AG04450 (cell line): ENCODE measurements at regions not wholly inside any gene's neighbourhood (a gene's known extent, or its start where the extent isn't known, plus 50 kb on each side); places are given as distances from the start of the nearest gene placed in this dataset.
A peak's percentile ranks its signal among the peaks of the same experiment; 100 is the strongest.

ENCODE experiments used
- CTCF ChIA-PET: fragments of 300-600, 350-600 bp; formaldehyde crosslinking; extraction: SDS; loops from one replicate; lab custom pipeline; 2022; ENCODE audit warnings: antibody characterized with exemption, inconsistent platforms; lab: Charles Lee
- POLR2A ChIA-PET: fragments of 350-600 bp; formaldehyde crosslinking; extraction: SDS; loops from one replicate; lab custom pipeline; 2021; ENCODE audit warnings: antibody characterized with exemption, inconsistent platforms; lab: Yijun Ruan, JAX
- DNase-seq: peaks from one replicate; pipeline ENCODE4 v3.0.0-alpha.2; 2011; ENCODE audit warnings: low read depth, low spot score
- H3K27ac ChIP-seq: one replicate; pipeline ENCODE4 v1.5.1; 2012; ENCODE audit warnings: low read depth, low read length, control low read depth
- H3K27me3 ChIP-seq: one replicate; pipeline ENCODE4 v1.6.0; 2012; ENCODE audit warnings: low read length; ENCODE audit not compliant: control insufficient read depth, insufficient read depth
- H3K4me3 ChIP-seq: 2 replicates; pipeline ENCODE4 v1.5.1; 2011; ENCODE audit warnings: mild to moderate bottlenecking, low read depth, low read length, control low read depth
- H3K9me3 ChIP-seq: 2 replicates; pipeline ENCODE4 v1.5.1; 2012; ENCODE audit warnings: low read length; ENCODE audit not compliant: control insufficient read depth, insufficient read depth
- TF ChIP-seq, protein P1 (sequence below): IDR thresholded peaks from 2 replicates; pipeline ENCODE4 v1.5.1; 2011; ENCODE audit warnings: low read depth, low read length, control low read depth, inconsistent platforms

DNA sequence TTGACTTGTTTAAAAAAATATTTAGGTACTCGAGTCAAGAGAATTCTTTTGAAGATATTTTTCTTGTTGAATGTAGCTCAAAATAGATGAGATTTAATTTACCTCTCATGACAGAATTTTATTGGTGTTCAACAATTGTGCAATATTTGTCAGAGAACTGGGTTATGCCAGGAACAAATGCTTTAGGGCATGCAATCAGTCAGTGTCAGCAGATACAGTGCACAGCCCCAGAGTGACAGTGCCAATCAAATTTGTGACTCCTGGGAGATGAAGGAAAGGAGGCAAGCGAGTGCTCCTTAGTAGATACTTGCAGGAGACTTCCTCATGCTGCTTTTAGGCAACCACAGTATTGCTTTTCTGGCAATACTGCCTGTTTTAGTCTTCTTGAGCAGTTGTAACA lies 81.2 kb upstream of the DSEL start:
- TF ChIP-seq, protein P1, sequence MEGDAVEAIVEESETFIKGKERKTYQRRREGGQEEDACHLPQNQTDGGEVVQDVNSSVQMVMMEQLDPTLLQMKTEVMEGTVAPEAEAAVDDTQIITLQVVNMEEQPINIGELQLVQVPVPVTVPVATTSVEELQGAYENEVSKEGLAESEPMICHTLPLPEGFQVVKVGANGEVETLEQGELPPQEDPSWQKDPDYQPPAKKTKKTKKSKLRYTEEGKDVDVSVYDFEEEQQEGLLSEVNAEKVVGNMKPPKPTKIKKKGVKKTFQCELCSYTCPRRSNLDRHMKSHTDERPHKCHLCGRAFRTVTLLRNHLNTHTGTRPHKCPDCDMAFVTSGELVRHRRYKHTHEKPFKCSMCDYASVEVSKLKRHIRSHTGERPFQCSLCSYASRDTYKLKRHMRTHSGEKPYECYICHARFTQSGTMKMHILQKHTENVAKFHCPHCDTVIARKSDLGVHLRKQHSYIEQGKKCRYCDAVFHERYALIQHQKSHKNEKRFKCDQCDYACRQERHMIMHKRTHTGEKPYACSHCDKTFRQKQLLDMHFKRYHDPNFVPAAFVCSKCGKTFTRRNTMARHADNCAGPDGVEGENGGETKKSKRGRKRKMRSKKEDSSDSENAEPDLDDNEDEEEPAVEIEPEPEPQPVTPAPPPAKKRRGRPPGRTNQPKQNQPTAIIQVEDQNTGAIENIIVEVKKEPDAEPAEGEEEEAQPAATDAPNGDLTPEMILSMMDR: no peak
- Histone ChIP-seq H3K27me3 (no peaks in the 10 kb centered on the region), H3K4me3 (no peak overlapping the region), H3K9me3 (no peaks in the 10 kb centered on the region; the same call in 1 of the 2 replicates), H3K27ac (no peak overlapping the region)
- POLR2A ChIA-PET: no interaction called here
- CTCF ChIA-PET: no interaction called here
- no peak for DNase-seq

DNA sequence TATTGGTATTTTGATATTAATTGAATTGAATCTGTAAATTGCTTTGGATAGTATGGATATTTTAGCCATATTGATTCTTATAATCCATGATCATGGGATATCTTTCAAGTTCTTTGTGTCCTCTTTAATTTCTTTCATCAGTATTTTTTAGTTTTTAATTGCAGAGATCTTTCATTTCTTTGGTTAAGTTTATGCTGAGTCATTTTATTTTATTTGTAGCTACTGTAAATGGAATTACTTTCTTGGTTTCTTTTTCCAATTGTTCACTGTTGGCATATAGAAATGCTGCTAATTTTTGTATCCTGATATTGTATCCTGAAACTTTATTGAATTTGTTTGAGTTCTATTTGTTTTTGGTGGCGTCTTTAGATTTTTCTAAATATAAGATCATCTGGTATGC lies 79.5 kb upstream of the DSEL start:
- POLR2A ChIA-PET: no interaction called here
- no peak overlapping the region for H3K27ac ChIP-seq
- no peak for DNase-seq
- TF ChIP-seq, protein P1: no peak
- H3K4me3 ChIP-seq: no peak overlapping the region
- CTCF ChIA-PET: no interaction called here
- no peaks in the 10 kb centered on the region for H3K27me3 ChIP-seq
- H3K9me3 ChIP-seq: no peaks in the 10 kb centered on the region

DNA sequence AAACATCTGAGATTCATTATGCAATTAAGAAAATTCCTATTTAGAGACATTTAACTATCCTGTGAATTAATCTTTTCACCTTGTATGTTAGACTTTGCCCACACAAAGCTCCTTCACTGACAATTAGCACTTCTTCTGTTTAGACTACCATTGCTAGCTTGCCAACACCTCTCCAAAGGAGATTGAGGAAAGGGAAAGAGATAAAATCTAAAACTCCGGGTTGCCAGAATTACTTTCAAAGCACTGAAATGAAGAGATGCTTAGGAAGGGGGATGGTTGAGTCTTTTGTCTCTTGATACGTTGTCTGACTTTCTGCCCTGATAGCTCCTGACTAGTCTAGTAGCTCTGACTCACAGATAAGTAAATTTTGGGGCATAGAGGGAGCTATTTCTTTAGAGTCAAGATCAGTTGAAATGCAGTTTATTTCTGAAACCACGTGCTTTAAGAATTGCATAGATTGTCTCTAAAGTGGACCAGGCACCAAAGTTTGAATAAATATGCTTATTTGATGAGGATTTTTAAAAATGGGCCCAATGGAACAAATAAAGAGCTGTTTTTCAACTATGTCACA lies 74.1 kb upstream of the DSEL start:
- Histone ChIP-seq H3K27ac (no peak overlapping the region), H3K9me3 (no peaks in the 10 kb centered on the region), H3K4me3 (no peak overlapping the region), H3K27me3 (no peaks in the 10 kb centered on the region)
- TF ChIP-seq, protein P1: 0 out of 2 replicates have a peak, but pooled peaks have one; percentile 19
- DNase-seq: no peak
- ChIA-PET POLR2A (no interaction called here), CTCF (interaction anchor here (0.6 to 1.5 kb wide), 4 partner anchors 9 to 1030 kb away, joined by 3 read pairs; no protein-coding TSS in a partner anchor)

DNA sequence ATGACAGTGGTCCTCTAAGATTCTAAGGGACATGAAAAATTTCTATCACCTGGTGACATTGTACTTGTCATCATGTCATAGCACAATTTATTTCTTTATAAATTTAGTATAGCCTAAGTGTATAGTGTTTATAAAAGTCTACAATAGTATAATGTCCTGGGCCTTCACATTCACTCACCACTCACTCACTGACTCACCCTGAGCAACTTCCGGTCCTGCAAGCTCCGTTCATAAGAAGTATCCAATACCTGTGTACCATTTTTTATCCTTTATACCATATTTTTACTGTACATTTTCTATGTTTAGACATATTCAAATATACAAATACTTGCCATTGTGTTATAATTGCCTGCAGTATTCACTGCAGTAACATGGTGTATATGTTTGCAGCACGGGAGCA lies 72.8 kb upstream of the DSEL start:
- H3K27me3 ChIP-seq: no peaks in the 10 kb centered on the region
- POLR2A ChIA-PET: no interaction called here
- no peaks in the 10 kb centered on the region for H3K9me3 ChIP-seq
- H3K4me3 ChIP-seq: no peak overlapping the region
- CTCF ChIA-PET: interaction anchor here (1.5 kb wide), 1 partner anchor 1071 kb away, joined by 4 read pairs; no protein-coding TSS in a partner anchor
- no peak overlapping the region for H3K27ac ChIP-seq
- TF ChIP-seq, protein P1: no peak
- DNase-seq: no peak

DNA sequence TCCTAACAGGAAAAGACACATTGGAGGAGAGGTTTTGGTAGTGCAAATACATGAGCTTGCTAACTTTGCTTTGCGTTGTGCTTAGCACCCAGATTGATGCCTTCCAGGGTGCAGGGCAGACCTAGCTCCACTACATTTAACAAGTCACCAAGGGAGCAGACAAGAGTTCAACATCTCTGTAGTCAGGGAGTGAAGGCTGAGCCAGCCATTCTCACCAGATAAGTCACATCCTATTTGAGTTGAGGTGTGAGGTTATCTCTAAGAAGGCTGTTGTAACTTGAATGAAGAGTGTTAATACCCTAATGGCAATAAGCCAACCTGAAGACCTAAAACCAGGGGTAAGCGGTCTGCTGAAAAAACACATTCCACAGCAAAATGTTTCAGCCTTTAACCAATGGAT lies 69.6 kb upstream of the DSEL start:
- CTCF ChIA-PET: no interaction called here
- TF ChIP-seq, protein P1: no peak
- no peak for DNase-seq
- no peak overlapping the region for H3K27ac ChIP-seq
- no peaks in the 10 kb centered on the region for H3K9me3 ChIP-seq
- H3K4me3 ChIP-seq: no peak overlapping the region
- POLR2A ChIA-PET: no interaction called here
- H3K27me3 ChIP-seq: no peaks in the 10 kb centered on the region
